ENCODE measurements at regions not wholly inside any gene's neighbourhood (a gene's known extent, or its start where the extent isn't known, plus 50 kb on each side); places are given as distances from the start of the nearest gene placed in this dataset.

GRCh38 chr9:106052735-106053134 is 358.4 kb downstream of the TMEM38B start:
- no peaks in the 10 kb centered on the region for H3K9me3 ChIP-seq (ENCODE audit: insufficient read depth, low read length)
- DNase-seq (ENCODE audit: low read depth, low spot score), result no peak
- peaks cover 2% of the 10 kb centered on the region for H3K4me1 ChIP-seq (ENCODE audit: insufficient read depth, insufficient read length)
- TF ChIP-seq YY1 (IDR thresholded peaks at IDR 0.05; ENCODE audit: insufficient read depth, insufficient read length) (no peak), ZNF274 (IDR thresholded peaks at IDR 0.05; ENCODE audit: low read depth, low read length) (no peak), SUZ12 (IDR thresholded peaks at IDR 0.05; ENCODE audit: extremely low read depth, insufficient read depth, insufficient read length) (no peak)
- H3K9ac ChIP-seq (ENCODE audit: insufficient read length, low read depth), result no peak overlapping the region
- H3K27me3 ChIP-seq (ENCODE audit: insufficient read depth, insufficient read length), result no peaks in the 10 kb centered on the region
- no peak overlapping the region for H3K4me3 ChIP-seq (ENCODE audit: insufficient read length, low read depth)
- no peaks in the 10 kb centered on the region for H3K36me3 ChIP-seq (ENCODE audit: insufficient read depth, insufficient read length, low read length)

GRCh38 chr9:106056328-106056727 is 362.0 kb downstream of the TMEM38B start:
- Histone ChIP-seq H3K4me3 (ENCODE audit: insufficient read length, low read depth) (no peak overlapping the region), H3K4me1 (ENCODE audit: insufficient read depth, insufficient read length) (peaks cover 5% of the 10 kb centered on the region), H3K9me3 (ENCODE audit: insufficient read depth, low read length) (peaks cover 19% of the 10 kb centered on the region; the same call in 1 of the 2 replicates), H3K36me3 (ENCODE audit: insufficient read depth, insufficient read length, low read length) (no peaks in the 10 kb centered on the region), H3K9ac (ENCODE audit: insufficient read length, low read depth) (no peak overlapping the region), H3K27me3 (ENCODE audit: insufficient read depth, insufficient read length) (no peaks in the 10 kb centered on the region)
- DNase-seq (ENCODE audit: low read depth, low spot score), result no peak
- TF ChIP-seq YY1 (IDR thresholded peaks at IDR 0.05; ENCODE audit: insufficient read depth, insufficient read length) (no peak), SUZ12 (IDR thresholded peaks at IDR 0.05; ENCODE audit: extremely low read depth, insufficient read depth, insufficient read length) (no peak), ZNF274 (IDR thresholded peaks at IDR 0.05; ENCODE audit: low read depth, low read length) (no peak)

- no peaks in the 10 kb centered on the region for H3K36me3 ChIP-seq (ENCODE audit: insufficient read depth, insufficient read length, low read length)
- no peak overlapping the region for H3K4me3 ChIP-seq (ENCODE audit: insufficient read length, low read depth)
- no peaks in the 10 kb centered on the region for H3K27me3 ChIP-seq (ENCODE audit: insufficient read depth, insufficient read length)
- TF ChIP-seq ZNF274 (IDR thresholded peaks at IDR 0.05; ENCODE audit: low read depth, low read length), result no peak
- TF ChIP-seq YY1 (IDR thresholded peaks at IDR 0.05; ENCODE audit: insufficient read depth, insufficient read length), result no peak
- no peak for TF ChIP-seq SUZ12 (IDR thresholded peaks at IDR 0.05; ENCODE audit: extremely low read depth, insufficient read depth, insufficient read length)
- H3K4me1 ChIP-seq (ENCODE audit: insufficient read depth, insufficient read length), result peaks cover 3% of the 10 kb centered on the region
- H3K9ac ChIP-seq (ENCODE audit: insufficient read length, low read depth), result no peak overlapping the region
- H3K9me3 ChIP-seq (ENCODE audit: insufficient read depth, low read length), result peaks cover 19% of the 10 kb centered on the region; the same call in 1 of the 2 replicates
- DNase-seq (ENCODE audit: low read depth, low spot score), result no peak
Measured at GRCh38 chr9:106058460-106058859, 364.1 kb downstream of the TMEM38B start.

GRCh38 chr9:106059886-106060285 is 365.5 kb downstream of the TMEM38B start:
- Histone ChIP-seq H3K9me3 (ENCODE audit: insufficient read depth, low read length) (peaks cover 19% of the 10 kb centered on the region; the same call in 1 of the 2 replicates), H3K27me3 (ENCODE audit: insufficient read depth, insufficient read length) (no peaks in the 10 kb centered on the region), H3K9ac (ENCODE audit: insufficient read length, low read depth) (no peak overlapping the region), H3K4me1 (ENCODE audit: insufficient read depth, insufficient read length) (peaks cover 3% of the 10 kb centered on the region), H3K36me3 (ENCODE audit: insufficient read depth, insufficient read length, low read length) (no peaks in the 10 kb centered on the region), H3K4me3 (ENCODE audit: insufficient read length, low read depth) (no peak overlapping the region)
- no peak for DNase-seq (ENCODE audit: low read depth, low spot score)
- no peak for TF ChIP-seq SUZ12 (IDR thresholded peaks at IDR 0.05; ENCODE audit: extremely low read depth, insufficient read depth, insufficient read length)
- no peak for TF ChIP-seq YY1 (IDR thresholded peaks at IDR 0.05; ENCODE audit: insufficient read depth, insufficient read length)
- TF ChIP-seq ZNF274 (IDR thresholded peaks at IDR 0.05; ENCODE audit: low read depth, low read length), result no peak

- Histone ChIP-seq H3K36me3 (ENCODE audit: insufficient read depth, insufficient read length, low read length) (no peaks in the 10 kb centered on the region), H3K4me1 (ENCODE audit: insufficient read depth, insufficient read length) (peaks cover 3% of the 10 kb centered on the region), H3K4me3 (ENCODE audit: insufficient read length, low read depth) (no peak overlapping the region), H3K9me3 (ENCODE audit: insufficient read depth, low read length) (peaks cover 19% of the 10 kb centered on the region; the same call in 1 of the 2 replicates), H3K9ac (ENCODE audit: insufficient read length, low read depth) (no peak overlapping the region), H3K27me3 (ENCODE audit: insufficient read depth, insufficient read length) (no peaks in the 10 kb centered on the region)
- no peak for DNase-seq (ENCODE audit: low read depth, low spot score)
- TF ChIP-seq ZNF274 (IDR thresholded peaks at IDR 0.05; ENCODE audit: low read depth, low read length) (no peak), YY1 (IDR thresholded peaks at IDR 0.05; ENCODE audit: insufficient read depth, insufficient read length) (no peak), SUZ12 (IDR thresholded peaks at IDR 0.05; ENCODE audit: extremely low read depth, insufficient read depth, insufficient read length) (no peak)
Measured at GRCh38 chr9:106060885-106061284, 366.5 kb downstream of the TMEM38B start.

GRCh38 chr9:106062250-106062649 is 367.9 kb downstream of the TMEM38B start:
- Histone ChIP-seq H3K4me3 (ENCODE audit: insufficient read length, low read depth) (no peak overlapping the region), H3K9me3 (ENCODE audit: insufficient read depth, low read length) (peaks cover 19% of the 10 kb centered on the region; the same call in 1 of the 2 replicates), H3K9ac (ENCODE audit: insufficient read length, low read depth) (no peak overlapping the region), H3K36me3 (ENCODE audit: insufficient read depth, insufficient read length, low read length) (no peaks in the 10 kb centered on the region), H3K4me1 (ENCODE audit: insufficient read depth, insufficient read length) (peaks cover 3% of the 10 kb centered on the region), H3K27me3 (ENCODE audit: insufficient read depth, insufficient read length) (no peaks in the 10 kb centered on the region)
- DNase-seq (ENCODE audit: low read depth, low spot score), result no peak
- TF ChIP-seq SUZ12 (IDR thresholded peaks at IDR 0.05; ENCODE audit: extremely low read depth, insufficient read depth, insufficient read length), result no peak
- TF ChIP-seq ZNF274 (IDR thresholded peaks at IDR 0.05; ENCODE audit: low read depth, low read length), result no peak
- TF ChIP-seq YY1 (IDR thresholded peaks at IDR 0.05; ENCODE audit: insufficient read depth, insufficient read length), result no peak

- DNase-seq (ENCODE audit: low read depth, low spot score), result no peak
- H3K4me1 ChIP-seq (ENCODE audit: insufficient read depth, insufficient read length), result peaks cover under 1% of the 10 kb centered on the region
- H3K36me3 ChIP-seq (ENCODE audit: insufficient read depth, insufficient read length, low read length), result no peaks in the 10 kb centered on the region
- no peak overlapping the region for H3K9ac ChIP-seq (ENCODE audit: insufficient read length, low read depth)
- H3K9me3 ChIP-seq (ENCODE audit: insufficient read depth, low read length), result no peaks in the 10 kb centered on the region
- TF ChIP-seq YY1 (IDR thresholded peaks at IDR 0.05; ENCODE audit: insufficient read depth, insufficient read length), result no peak
- no peak for TF ChIP-seq ZNF274 (IDR thresholded peaks at IDR 0.05; ENCODE audit: low read depth, low read length)
- TF ChIP-seq SUZ12 (IDR thresholded peaks at IDR 0.05; ENCODE audit: extremely low read depth, insufficient read depth, insufficient read length), result no peak
- H3K27me3 ChIP-seq (ENCODE audit: insufficient read depth, insufficient read length), result no peaks in the 10 kb centered on the region
- no peak overlapping the region for H3K4me3 ChIP-seq (ENCODE audit: insufficient read length, low read depth)
Measured at GRCh38 chr9:106065136-106065535, 370.8 kb downstream of the TMEM38B start.
